NCI-H2107 treated with DMSO at 0.1 percent for 48 hours (cell line): ENCODE measurements at regions not wholly inside any gene's neighbourhood (a gene's known extent, or its start where the extent isn't known, plus 50 kb on each side); places are given as distances from the start of the nearest gene placed in this dataset.
"Not testable (repeated sequence)": the region's sequence is repeated elsewhere in the genome, so short reads cannot be mapped to it uniquely, and the experiment has no call there.

Source experiments
- DNase-seq: peaks from one replicate; lab custom pipeline; 2025; ENCODE audit not compliant: unreplicated experiment; lab: John Stamatoyannopoulos, UW

DNA sequence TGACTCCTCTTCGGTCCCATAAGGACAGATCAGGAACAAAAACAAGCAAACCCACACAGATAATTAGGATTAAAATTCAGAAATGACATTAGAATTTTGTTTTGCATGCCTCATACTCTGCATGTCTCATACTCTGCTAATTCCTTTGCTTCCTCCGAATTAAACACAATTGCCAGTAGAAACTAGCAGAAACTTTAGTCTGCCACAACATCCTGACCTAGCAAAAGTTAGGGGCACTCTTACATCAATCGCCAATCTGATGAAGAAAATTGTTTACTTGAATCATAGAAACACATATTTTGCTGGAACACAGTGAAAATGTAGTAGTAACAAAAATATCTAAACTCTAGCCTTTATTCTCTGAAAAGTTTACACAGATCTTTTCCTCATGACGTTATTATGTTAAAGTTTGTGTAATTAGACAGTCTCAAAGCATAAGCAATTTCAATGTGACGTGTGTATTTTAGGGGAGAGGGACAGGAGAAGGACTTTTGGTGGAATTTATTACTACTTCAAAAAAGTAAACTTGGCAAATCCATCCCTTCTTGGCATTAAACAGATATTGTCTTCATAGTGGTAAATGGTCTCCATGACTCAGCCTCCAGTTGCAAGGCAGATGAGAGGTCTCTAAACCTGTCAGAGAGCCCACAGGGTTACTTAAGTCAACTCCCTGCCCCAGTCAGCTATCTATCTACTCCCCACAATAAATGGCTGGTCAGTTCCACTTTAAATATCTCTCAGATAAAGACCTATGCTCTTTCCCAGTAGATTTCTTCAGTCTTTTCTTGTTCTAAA, 249.8 kb upstream of the UBASH3B start:
- DNase-seq = no peak

DNA sequence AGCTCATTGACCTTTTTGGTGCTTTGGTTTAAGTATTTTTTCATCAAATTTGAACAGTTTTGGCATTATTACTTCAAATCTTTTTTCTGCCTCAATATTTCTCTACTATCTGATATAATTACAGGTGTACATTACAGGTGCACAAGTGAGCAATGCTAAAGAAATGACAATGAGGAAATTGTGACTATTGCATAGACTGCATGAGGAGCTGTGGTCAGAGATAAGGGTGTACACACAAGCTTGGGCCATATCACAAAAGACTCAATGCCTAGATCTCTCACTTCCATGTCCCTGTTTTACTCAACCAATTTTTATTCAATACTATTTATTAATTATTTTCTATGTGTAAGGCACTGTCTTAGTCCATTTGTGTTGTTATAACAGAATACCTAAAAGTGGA, 251.0 kb upstream of the UBASH3B start:
- DNase-seq = no peak

DNA sequence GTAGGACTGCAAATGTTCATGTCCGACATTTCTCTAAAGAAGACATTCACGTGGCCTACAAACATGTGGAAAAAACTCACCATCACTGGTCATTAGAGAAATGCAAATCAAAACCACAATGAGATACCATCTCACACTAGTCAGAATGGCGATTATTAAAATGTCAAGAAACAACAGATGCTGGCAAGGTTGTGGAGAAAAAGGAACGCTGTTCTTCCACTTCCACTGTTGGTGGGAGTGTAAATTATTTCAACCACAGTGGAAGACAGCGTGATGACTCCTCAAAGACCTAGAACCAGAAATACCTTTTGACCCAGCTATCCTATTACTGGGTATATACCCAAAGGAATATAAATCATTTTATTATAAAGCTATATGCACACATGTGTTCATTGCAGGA, 253.9 kb upstream of the UBASH3B start:
- not testable (repeated sequence) for DNase-seq

DNA sequence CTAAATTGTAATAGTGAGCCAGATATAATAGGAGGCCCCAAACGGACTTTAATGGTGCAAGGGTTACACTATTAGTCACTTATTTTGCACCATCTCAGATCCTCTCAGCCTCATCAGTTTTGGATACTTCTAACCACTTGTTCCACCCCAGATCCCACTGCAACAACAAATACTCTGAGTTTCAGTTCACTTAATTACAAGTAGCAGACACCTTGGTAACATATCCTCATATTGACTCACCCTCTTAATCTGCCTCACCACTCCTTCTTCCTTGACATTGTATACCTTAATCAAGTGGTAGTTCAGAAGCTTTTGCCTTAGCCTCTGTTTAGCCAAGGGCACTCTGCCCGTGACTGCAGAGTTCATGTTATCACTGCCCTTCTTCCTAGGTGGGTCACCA, 256.1 kb upstream of the UBASH3B start:
- DNase-seq = no peak

DNA sequence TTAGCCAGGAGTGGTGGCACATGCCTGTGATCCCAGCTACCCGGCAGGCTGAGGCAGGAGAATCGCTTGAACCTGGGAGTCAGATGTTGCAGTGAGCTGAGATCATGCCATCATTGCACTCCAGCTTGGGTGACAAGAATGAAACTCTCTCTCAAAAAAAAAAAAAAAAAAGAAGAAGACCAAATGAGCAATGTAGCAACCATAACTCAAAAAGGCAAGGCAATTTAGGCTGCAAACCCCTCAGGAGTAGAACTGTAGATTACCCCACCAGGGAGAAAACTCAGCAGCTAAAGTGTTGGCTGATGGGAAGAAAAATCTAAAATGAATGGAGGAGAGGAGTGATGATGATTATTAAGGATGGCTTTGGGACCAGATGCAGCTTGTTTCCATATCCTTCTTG, 256.7 kb upstream of the UBASH3B start:
- DNase-seq = no peak

DNA sequence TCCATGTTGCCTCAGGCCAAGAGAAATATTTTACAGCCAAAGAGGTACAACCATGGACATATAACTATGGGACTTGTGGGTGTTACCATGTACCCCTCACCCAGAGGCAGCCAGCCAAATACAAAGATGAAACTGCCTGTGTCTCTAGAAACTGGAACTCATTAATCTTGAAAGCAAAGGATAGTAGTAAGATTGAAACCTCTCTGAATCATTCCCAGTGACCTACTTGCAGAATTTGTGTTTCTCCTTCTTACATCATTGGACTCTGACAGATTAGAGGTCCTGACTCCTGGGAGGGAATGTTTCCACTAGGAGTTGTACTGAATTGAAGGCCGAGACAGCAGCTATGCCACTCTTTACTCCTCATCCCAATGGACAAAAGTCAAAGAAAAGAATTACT, 257.4 kb upstream of the UBASH3B start:
- no peak for DNase-seq

DNA sequence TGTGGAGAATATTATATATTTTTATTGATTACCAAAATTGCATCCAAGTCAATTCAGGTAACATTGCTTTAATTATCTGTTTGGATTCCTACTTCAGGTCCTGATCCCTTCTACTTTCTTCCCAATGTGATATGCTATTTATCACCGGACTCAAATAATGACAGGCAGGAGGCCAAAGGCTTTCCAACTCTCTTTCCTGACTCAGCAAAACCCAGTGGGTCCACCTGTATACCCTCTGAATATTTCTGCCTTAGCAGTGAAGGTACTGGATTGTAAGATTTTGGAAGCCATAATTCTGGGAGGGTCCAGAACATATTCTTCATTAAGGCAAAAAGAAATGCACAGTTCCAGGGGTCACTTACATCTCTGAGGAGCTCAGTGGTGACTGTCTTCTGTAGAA, 260.2 kb upstream of the UBASH3B start:
- DNase-seq = no peak

DNA sequence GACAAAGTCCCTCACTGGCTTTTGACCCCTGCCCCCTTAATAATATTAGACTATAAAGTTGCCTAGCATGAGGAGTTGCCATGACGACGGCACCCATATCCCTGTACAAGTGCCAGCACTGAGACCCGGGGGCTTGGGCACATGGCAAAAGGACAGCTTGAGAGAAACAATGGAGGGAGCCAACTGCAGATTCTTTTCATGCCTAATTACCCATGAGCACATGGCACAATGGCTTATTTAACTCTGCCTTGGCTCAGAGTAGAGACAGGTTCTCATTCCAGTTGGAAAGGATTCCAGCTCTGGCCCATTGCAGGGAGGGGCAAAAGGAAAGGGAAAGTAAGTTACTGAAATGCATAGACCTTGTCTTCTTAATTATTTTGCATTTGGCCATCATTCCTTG, 261.2 kb upstream of the UBASH3B start:
- no peak for DNase-seq

DNA sequence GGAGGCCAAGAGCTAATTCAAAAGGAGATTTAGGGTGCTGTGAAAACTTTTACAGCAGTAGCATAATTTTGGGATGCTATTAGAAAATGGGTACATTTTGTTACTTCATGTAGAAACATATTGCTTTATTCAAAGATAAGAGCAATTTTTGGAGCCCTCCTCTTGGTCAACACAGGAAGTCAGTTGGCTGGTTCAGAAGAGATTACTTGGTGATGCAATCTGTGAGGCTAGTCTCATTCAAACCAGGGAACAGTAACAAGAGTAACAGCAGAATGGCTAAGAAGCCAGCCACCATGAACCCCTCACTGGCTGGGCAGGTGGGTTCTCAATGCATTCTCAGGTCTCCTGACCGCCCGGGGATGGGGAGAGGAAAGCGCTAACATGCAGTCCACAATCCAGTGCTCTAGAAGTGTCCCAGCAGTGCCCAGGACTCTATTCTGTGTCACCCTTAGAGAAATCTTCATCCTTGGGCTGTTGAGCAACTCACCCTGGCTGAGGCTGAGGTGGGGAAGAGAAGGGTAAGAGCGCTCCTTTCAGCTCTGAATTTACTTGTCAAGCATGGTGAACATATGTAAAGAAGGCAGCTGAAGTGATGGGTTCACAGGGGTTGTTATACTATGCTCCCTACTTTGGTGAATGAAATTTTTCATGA, 262.2 kb upstream of the UBASH3B start:
- DNase-seq = no peak

DNA sequence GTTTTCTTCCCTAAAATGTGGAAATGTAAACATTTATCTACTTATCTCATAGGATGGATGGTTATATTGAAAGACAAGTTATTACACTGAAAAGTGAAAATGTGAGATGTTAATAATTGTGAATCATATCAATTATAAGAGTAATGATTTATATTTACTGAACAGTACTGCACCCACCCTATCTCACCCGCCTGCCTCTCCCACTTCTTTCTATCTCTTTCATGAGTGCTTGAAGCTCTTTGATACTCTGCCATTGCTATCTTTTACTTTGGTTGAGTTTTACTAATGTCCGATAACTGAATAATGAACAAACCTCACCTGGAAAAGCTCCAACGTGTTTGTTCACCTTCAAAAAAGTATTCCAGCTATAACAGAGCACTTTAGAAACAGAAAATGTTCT, 263.0 kb upstream of the UBASH3B start:
- no peak for DNase-seq

DNA sequence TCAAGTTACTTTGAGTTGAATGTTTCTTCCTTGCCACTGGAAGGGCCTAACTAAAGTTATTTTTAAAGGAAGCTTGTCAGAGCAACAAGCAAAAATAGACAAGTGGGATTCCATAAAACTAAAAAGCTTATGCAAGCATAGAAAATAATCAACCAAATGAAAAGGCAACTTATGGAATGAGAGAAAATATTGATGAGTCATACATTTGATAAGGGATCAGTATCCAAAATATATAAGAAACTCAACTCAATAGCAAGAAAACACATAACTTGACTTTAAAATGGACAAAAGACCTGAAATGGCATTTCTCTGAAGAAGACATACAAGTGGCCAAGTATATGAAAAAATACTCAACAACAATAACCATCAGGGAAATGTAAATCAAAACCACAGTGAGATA, 264.5 kb upstream of the UBASH3B start:
- DNase-seq = no peak

DNA sequence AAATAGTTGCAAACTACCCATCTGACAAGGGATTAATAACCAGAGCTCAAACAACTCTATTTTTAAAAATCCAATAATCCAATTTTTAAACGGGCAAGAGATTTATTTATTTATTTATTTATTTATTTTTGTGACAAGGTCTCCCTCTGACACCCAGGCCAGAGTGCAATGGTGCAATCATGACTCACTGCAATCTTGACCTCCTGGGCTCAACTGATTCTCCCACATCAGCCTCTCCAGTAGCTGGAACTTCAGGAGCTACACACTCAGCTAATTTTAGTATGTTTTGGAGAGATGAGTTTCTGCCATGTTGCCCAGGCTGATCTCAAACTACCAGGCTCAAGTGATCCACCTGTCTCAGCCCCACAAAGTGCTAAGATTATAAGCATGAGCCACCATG, 267.2 kb upstream of the BLID start:
- DNase-seq = no peak

DNA sequence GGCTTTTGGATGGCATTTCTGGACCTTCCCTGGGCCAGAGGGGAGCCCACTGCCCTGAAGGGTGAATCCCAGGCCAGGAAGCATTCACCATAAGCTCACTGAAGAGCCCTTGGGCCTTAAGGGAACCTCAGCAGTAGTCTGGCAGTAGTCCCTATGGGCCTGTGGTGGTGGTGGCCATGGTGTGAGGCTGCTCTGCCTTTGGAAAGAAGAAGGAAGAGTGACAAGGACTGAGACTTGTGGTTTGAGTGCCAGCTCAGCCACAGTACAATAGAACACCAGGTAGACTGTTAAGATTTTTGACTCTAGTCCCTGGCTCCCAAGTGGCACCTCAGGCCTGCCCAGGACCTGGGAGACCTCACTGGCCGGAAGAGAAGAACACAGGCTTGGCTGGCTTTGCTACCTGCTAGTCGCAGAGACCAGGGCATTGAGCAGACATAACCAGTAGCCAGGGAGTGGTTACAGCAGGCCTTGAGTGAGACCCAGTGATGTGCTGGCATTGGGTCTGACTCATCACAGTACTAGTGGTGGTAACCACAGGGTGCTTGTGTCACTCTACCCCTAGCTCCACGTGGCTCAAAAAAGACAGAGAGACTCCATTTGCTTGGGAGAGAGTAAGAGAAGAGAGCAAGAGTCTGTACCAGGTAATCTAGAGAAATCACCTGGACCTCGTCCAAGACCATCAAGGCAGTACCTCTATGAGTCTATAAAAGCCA, 259.8 kb upstream of the BLID start:
- DNase-seq = no peak

DNA sequence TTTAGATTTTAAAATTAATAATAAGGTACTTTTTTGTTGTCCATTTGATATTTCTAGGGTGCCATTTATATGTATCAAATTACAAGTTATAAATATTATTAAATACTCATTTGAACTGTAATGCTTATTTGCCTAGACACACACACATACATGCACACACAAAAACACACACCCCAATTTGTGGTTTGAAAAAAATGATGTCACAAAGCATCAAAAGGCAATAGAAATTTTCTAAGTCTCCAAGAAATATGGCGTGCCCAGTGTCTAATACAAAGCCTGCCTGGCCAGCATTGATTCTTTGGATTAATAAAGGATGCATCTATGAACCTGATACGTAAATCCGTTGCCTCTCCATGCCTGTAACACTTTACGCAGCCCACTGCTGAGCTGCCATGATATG, 252.8 kb upstream of the BLID start:
- DNase-seq = no peak

DNA sequence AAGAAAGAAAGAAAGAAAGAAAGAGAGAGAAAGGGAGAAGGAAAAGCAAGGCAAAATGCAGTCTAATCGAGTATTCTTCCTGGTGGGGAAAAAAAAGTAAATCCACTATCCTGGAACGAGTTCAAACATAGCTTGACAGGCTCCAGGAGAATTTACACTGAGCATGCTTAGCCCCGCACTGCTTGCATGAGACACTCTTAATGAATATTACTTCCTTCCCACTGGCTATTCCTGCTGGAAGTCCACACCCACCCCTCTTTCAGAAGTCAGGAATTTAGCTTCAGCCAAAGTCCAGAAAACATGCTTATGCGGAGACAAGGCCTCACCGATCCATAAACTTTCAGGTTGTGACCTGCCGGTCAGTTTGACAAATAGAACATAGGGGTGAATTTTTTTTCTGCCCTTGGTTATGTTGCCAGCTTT, 251.8 kb upstream of the BLID start:
- no peak for DNase-seq

DNA sequence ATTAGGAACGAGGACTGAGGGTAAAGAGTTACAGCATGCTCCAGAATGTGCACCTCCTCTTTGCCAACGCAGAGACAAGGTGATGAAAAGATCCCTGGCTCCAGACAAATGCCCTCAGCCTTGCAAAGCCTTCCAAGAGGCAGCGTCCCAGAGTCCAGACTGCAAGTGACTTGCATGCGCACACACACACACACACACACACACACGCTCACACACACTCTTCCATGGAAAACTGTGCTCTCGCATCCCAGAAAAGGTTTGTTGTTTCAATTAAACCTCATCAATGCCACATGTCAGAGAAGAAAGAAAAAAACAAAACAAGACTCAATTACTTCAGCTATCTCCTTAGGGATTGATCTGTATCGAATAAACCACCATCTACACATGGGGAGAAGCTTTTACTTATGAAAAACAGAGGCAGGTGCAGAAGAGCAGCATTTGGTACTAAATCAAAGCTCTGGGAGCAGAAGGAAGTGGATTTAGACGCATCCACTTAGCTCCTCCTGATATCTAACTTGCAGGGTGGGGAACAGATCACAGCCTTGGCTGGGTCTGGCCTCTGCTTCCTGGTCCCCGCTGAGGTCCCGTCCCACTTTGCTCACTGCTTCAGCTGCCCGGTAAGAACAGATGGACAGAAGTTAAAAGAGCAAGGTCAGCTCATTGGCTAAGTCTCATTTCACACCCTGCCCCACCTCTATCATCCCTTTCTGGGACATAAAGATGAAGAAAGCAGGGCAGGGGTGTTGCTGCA, 249.8 kb upstream of the BLID start:
- DNase-seq = no peak

DNA sequence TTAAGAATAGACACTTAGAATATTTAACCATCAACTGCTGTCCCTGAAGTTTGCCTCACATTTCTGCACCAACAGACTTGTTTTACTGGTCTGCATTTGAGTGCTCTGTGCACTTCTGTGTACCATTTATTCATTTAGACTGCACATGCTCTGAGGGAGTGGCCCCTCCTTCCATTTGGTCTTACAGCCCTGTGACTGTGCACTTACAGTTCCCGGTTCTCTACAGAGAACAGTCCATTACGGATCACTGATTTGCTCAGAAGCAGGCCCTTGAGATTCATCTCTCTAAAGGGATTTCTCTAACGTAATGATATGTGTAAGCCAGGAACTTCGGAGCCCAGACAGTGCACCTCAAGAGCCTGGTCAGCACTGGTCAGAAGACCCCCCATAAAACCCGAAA, 247.3 kb upstream of the BLID start:
- no peak for DNase-seq

DNA sequence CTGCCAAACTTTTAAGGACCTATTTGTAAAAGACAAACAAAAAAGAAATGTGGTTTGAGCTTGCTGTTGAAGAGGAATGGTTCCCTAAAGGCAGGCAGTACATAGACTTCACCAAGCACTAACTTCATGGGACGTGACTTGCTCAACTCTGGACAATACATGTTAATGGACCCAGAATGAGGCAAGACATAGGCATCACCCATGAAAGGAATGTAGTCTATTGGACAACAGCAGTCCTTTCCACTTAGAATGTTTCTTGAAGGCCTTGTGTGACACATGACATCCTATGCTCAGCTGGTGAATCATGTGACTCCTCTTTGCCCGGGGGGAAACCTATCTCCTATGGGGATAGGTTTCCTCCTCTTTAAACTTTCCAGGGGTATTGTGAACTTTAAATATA, 246.4 kb upstream of the BLID start:
- no peak for DNase-seq

DNA sequence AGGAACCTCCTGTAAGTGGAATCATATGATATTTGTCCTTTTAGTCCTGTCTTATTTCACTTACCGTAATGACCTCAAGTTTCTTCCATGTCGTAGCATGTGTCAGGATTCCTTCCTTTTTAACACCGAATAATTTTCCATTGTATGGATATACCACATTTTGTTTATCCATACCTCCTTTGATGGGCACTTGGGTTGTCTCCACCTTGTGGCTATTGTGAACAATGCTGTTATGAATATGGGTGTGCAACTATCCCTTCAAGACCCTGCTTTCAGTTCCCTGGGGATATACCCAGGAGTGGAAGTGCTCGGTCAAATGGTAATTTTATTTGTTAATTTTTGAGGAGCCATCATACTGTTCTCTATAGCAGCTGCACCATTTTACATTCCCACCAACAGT, 244.9 kb upstream of the BLID start:
- DNase-seq = no peak

DNA sequence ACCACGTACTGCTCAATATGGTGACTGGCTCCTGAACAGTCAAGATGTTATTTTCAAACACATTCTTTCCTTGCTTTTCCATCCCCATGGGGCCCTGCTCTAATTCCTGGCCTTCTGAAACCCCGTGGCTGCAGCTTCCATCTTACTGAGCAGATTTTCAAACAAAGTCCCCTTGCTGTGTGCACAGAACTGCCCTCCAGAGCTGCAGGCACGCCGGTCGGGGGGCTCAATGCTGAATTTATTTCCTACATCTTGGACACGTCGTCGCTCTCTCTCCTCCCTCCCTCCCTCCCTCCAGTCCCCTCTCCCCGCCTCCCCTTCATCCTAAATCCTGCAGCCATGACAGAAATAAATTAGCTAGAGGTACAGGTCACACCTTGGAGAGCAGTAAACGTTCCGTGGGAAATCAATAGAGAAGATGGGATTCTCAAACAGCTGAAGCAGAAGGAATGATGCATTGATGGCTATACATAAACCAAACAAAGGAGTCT, 243.1 kb upstream of the BLID start:
- no peak for DNase-seq

DNA sequence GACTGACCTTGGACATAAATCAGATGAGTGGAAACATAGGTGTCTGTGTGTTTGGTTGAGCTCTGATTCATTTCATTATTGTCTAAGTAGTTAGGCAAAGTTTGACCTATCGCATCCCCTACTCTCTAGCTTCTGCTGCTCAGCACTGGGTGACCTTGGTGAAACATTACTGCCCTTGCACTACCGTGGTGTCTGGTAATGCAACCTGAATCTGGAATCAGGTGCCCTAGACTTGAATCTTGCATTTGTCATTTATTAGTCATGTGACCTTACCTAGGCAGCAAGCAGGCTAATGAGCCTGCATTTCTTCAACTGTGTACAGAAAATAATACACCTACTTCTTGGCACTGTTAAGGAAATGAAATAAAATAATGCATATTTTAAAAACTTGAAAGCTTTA, 242.3 kb upstream of the BLID start:
- no peak for DNase-seq
